ENCODE measurements at regions not wholly inside any gene's neighbourhood (a gene's known extent, or its start where the extent isn't known, plus 50 kb on each side); places are given as distances from the start of the nearest gene placed in this dataset.

DNA sequence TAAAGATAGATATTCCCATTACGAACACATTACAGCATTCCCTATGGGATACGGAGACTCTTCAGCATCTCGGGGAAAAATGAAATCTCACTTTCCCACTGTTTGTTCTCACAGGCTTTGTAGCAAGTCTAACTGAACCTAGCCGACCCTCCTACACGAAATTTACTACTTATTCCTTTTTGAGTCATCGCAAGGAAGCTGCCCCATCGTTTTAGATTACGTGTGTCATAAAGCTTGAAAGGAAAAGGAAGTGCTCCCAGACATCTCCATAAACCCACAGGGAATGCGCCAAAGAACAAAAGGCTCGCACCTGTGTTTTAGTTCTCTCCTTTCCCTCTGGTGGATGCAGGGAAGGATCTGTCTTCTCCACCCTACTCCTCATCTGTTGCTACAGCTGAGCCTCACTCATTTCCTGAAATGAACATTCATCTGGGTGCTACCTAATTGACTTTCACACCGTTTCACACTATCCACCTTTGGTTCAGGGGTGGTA, 76.2 kb upstream of the STK39 start:
- TF ChIP-seq, protein P1, sequence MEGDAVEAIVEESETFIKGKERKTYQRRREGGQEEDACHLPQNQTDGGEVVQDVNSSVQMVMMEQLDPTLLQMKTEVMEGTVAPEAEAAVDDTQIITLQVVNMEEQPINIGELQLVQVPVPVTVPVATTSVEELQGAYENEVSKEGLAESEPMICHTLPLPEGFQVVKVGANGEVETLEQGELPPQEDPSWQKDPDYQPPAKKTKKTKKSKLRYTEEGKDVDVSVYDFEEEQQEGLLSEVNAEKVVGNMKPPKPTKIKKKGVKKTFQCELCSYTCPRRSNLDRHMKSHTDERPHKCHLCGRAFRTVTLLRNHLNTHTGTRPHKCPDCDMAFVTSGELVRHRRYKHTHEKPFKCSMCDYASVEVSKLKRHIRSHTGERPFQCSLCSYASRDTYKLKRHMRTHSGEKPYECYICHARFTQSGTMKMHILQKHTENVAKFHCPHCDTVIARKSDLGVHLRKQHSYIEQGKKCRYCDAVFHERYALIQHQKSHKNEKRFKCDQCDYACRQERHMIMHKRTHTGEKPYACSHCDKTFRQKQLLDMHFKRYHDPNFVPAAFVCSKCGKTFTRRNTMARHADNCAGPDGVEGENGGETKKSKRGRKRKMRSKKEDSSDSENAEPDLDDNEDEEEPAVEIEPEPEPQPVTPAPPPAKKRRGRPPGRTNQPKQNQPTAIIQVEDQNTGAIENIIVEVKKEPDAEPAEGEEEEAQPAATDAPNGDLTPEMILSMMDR (IDR thresholded peaks at IDR 0.05; ENCODE audit: control extremely low read depth in 1 of 3, insufficient read depth in 1 of 3, low read depth in 1 of 3, low read length in 3 of 3): no peak
- TF ChIP-seq RNF2 (IDR thresholded peaks at IDR 0.05; ENCODE audit: borderline replicate concordance, low read depth, low read length, missing control alignments, poor library complexity, severe bottlenecking) (no peak), POLR2A (IDR thresholded peaks at IDR 0.05; ENCODE audit: control extremely low read depth in 1 of 2, low read depth in 2 of 2, low read length in 2 of 2) (no peak), ATF2 (IDR thresholded peaks at IDR 0.05; ENCODE audit: low read length) (no peak), MAFK (IDR thresholded peaks at IDR 0.05; ENCODE audit: low read depth, low read length) (no peak), POLR2AphosphoS5 (IDR thresholded peaks at IDR 0.05; ENCODE audit: low read depth, low read length) (no peak)
